Hypothalamus (tissue), 51 donors: ENCODE measurements at regions not wholly inside any gene's neighbourhood (a gene's known extent, or its start where the extent isn't known, plus 50 kb on each side); places are given as distances from the start of the nearest gene placed in this dataset.

Source experiments
- DNase-seq, 51 donors: peaks; one replicate each; lab custom pipeline; 2025; lab: John Stamatoyannopoulos, UW

DNA sequence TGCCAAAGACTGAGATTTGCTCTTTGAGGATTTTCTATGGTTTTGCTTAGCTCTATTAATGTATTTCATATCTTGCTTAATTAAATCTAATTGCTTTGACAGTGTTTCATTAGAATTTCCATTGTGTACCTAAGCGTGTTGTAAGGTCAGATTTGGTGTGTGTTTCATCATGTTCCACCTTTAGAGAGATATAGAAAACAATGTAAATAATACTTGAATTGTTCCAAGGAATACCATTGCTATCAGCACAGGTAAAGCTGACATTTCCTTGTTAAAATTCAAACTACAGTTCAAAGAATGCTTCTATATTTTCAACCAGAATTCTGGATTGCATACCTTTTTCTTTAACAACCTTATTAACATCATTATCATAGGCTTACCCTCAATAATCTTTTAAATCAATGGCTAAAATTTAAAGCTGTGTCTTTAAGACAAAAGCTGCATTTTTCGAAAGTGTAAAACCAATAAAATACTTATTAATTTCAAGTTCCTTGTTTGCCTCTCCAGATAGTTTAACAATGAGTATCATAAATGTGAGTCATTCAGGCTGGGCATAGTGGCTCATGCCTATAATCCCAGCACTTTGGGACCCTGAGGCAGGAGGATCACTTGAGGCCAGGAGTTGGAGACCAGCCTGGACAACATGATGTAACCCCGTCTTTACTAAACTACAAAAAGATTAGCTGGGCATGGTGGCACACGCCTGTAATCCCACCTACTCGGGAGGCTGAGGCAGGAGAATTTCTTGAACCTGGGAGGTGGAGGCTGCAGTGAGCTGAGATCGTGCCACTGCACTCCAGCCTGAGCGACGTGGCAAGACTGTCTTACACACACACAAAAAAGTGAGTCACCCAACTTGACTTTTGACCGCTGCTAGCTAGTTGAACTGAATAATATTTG is 188.0 kb upstream of the PKDCC start:
- no peak for DNase-seq

DNA sequence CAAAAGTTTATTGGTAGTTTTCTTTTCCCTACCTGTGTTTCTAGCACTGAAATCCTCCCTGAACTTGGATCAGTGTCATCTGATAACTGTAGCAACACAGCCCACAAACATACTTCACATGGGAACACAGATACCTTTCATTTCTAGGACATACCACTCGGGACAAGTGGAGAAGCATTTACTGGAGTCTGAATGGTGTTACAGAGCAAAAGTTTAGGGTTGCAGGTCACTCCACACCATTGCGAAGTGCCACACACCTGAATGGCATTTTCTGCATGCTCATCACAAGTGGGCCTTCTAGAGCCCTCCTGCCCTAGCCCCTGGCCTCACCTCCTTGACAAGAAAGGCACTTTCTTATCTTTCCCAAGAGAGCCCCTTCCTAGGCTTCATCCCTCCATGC is 184.8 kb upstream of the PKDCC start:
- DNase-seq: no peak

DNA sequence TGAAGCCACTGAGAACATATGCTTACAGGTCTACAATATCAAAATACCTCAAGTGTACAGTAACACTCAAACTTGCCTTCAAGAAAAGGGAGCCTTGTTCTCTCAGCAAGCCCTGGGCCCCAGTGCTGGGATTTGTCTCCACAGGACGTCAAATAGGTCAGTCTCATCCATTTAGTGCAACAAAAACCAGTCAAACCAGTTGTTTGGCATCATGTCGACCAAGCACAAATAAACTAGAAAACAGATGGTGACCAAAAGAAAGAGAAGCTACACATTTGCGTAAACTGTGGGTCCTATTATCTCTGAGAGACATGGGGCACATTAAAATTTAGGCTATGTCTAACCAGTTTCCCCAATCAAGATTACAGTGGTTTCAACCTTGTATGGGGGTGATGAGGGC is 182.6 kb upstream of the PKDCC start:
- DNase-seq: no peak

DNA sequence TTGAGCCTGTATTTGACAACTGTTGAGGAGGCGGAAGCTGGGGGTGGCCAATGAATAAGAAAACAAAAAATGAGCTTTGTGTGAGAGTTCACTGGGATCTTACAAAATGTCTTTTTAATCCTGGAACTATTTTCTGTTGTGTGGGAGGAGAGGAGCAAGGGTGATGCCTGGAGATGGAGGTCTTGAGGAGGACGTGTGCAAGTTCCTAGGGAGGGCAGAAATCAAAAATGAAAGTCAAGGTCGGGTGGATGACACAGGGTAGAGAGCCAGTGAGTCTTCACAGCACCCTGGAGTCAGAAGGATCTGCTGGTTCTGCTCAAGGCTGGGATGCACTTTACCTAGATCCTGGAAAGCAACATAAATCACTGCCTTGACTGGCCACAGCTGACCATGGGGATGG is 180.3 kb upstream of the PKDCC start:
- DNase-seq: peak in 1 of 51 donors; percentile 26

DNA sequence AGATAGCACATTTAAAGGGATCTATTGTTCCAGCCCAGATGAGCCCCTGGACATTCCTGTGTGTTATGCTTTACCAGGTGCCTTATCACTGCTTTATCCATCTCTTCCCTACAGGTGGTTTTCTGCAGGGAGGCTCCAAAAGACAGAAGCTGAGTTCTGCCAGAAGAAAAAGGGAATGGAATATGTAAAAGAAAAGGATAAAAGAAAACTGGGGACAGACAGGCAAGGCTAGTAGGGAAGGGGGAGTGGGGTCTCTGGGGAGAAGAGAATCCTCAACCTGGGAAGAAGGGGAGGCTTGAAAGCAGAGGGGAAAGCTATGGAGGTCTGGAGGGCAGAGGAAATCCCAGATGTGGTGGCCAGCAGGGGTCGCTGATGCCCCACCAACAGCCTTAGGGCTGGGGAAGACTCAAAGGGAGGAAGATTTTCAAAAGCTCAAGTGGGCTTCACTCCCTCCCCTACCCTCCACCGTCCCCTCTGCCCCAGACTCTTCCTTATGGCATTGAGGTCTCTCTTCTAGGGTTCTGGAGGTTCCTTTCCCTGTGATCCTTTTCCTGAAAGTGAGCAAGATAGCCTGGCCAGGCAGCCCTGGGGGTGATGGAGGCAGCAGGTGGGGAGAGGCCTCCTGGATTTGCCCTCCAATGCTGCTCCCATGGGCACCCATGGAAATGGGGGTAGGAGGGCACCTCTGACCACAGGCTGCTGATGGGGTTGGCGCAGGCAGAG is 178.1 kb upstream of the PKDCC start:
- peak in 47 of 51 donors; percentile 5 to 83 (median 50) for DNase-seq

DNA sequence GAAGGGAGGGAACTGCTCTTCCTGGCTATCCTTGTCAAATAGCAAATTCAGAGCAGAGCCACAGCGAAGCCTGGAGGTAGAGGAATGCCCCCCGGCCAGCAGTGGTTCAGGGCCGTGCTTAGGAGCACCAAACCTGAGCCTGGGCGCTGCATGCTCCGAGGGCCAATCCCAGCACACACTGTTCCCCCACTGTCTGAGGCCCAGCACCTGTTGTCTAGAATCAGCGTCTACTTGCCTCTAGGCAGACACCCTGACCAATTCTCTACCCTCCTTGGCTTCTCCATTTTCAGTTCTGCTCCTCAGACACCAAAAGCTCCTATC is 177.6 kb upstream of the PKDCC start:
- no peak for DNase-seq

DNA sequence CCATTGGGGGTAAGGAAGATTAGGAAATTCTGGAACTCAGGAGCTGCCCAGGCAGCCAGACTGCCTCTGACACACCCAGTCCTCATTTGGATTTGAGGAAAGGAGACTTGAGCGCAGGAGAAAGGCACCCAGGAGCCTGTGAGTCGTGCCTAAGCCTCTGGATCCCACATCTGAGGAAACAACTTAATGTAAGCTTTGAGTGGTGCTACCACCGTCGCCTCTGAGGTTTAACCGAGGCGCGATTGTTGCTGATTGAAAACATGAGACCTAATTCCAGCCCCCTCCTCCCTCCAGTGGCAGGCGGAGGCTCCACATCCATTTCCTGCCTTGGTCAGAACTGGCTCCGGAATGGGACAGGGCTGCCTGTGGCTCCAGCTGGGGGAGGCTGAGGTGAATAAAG is 176.7 kb upstream of the PKDCC start:
- no peak for DNase-seq

DNA sequence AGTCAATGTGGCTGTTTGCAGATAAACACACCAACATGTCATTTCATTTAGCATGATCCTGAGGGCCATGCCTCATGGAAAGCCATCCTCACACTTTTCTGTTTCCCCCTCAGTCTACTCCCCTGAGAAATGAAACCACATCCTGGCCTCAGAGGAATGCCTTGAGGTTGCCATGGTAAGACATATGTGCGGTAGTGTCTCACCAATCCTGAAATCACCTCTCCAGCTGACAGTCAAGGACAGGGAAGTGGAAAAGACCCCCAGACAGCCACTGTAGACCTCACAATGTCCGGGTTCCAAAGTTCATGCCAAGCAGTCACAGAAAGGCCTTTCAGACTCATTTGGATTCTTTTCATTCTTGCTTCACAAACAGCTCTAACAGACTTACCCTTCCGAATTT is 175.2 kb upstream of the PKDCC start:
- no peak for DNase-seq

DNA sequence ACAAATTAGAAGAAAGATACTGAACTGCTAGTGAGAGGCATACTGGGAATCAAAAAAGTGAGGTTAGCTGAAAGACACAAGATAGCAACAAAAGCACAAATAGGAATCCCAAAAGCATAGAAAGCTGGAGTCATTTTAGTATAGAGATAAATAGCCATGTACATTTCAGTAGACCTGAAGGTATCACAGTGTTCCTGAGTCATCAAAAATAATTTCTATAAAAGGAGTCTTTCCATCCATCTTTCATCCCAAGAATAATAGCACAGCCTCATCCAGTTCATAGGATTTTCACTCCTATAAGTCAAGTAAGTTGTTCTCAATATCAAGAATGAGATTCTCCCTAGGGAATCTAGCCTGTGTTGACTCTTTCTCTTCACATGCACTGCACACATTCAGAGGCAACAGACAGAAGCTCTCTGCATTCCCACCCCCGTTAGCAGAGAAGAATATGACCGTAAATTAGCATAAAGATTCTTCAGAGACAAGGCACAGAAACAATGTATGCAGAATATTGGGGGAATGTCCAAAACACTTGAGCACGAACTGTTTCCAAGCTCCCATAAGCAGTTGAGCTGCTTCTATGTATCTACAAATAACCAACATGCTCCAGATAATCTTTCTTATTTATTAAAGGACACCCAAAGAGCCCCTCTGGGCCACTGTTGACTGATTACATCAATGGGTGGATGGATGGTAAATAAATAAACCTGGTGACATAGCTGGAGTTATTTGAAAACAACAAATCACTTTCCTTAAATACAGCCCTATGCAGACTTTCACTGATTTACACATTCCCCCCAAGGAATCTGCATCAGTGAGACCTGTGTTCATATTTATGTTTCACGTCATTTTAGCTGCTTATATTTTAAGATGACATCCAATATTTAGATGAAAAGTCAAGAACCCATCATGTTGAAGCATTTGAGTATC is 174.5 kb upstream of the PKDCC start:
- DNase-seq: no peak

DNA sequence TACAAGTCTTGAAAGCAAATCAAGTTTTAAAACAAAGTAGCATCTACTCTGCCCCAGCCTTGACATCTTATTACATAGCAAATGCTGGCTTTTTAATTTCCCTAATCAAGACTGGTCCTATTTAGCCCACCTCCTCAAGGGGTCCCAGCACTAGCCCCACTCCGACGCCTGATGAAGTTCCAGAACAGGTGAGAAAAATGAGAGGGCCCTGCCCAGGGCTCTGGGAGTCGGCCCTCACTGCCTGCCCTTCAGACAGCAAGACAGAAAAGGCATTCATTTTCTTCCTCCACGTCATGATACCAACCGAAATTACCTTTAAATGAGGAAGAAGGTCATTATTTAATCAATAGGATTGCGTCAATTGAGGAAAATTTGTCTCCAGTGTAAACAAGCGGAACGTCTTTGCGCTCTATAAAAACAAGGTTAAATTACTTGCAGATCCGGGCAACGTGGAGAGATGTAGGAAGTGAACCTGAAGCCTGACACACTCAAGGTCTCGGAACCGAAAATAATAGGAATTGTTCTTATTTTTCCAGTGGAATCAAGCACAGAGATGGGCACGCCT is 170.6 kb upstream of the PKDCC start:
- no peak for DNase-seq

DNA sequence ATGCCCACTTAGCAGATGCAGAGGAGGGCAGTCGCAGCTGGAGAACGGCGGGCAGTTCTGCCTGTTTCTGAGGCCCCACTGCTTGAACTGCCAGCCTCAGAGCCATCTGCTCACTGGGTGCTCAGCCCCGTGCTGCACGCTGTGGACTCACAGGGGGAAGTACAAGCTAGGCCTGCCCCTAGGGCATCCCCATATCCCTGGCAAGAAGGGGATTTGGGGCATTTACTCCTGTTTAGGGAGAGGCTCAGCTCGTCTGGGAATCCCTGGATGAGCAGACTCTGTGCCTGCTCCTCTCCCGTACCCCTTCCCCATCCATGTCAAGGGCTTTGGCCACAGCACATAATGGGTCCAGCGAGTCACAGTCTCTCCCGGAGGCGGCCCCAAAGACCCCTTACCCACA is 169.8 kb upstream of the PKDCC start:
- peak in 2 of 51 donors; percentile 3 to 12 for DNase-seq

DNA sequence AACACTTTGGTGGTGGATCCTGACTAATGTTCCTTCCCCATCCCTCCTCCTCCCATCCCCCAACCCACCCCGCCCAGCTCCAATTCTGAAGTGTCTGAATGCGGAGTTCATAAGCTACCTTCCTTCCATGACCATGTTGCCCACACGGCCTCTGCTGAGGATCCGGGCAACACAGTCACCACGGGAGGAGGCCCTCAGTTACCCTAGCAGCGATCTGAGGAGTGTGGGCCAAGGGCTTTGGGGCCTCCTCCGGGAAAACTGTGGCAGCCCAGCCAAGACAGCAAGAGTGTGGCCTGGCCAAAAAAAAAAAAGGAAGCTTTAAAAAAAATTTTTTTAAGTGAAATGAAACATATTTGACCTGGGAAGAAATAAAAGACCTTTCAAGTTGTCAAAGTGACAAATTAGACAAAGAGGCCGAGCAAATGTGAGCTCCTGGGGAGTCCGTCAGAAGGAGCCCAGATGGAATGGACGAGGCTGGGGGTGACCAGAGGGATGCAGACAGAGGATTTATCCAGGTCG is 169.0 kb upstream of the PKDCC start:
- DNase-seq: peak in 7 of 51 donors; percentile 2 to 26 (median 11)

DNA sequence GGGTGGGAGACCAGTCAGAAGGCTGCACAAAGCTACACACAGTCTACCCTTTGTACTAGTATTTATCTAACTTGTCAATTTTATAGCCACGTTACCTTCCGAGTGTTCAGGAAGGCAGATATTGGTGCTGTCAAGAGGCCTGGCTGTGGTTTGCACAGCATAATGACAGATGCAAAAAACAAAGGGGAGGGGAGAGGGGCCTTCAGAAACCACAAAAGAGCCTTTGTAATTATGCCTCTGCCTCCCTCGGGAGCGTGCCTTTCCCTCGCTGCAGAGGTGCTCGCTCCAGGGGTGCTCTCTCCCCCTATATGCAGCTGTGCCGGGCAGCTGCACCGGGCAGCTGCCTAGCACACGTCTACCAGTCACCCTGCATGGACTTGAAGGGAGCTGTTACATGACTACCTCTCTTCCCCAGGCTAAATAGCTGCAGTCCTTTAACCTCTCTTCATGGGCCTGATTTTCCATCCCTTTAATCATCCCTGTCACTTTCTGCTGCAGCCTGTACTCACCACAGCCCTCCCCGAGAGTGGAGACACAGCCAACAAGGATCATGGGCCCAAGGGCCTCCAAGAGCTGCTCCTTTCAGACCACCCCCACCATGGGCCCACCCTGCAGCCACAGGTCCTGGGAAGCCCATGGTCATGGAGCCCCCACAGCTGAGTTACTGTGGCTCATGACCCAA is 168.4 kb upstream of the PKDCC start:
- DNase-seq: peak in 12 of 51 donors; percentile 7 to 40 (median 19)

DNA sequence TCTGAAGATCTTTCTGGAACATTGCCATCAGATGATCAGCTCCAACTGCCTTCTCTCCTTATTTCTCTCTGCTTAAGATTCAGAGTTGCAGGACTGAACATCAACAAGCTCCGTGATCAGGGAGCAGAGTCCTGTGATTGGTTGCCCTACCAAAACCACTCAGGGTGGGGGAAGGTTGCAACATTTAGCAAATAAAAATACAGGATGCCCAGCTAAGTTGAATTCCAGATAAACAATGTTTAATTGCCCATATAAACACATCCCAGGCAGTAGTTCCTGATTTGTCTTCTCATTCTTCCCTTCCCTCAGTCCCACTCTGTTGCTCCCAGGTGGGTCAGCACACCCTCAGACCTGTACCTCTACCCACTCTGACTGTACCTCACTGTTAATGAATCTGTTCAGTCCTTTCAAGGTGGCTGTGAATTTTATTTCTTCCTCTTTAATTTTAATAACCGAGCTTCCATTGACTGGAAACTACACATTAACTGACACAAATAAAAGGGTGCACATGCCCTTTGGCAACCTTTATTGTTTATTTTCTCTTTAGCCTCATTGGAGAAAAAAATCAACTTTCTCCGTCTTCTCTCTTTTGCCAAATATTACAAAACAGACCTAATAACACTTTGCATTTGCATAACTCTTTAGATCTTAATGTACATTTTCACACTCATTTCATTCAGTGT is 167.1 kb upstream of the PKDCC start:
- no peak for DNase-seq

DNA sequence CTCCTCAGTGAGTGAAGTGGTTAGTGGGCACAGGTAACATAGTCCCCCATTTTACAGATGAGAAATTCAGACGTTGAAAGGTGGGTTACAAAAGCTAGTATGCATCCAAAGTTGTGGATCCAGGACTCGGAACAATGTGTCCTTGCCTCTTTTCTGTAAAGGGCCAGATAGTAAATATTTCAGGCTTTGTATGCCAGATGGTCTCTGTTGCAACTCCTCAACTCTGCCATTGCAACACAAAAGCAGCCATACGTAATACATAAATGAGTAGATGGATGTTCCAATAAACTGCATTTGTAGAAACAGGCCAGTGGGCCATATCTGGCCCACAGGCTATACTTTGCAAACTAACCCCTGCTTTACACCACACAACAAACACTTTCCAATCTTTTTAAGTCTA is 166.6 kb upstream of the PKDCC start:
- DNase-seq: no peak

DNA sequence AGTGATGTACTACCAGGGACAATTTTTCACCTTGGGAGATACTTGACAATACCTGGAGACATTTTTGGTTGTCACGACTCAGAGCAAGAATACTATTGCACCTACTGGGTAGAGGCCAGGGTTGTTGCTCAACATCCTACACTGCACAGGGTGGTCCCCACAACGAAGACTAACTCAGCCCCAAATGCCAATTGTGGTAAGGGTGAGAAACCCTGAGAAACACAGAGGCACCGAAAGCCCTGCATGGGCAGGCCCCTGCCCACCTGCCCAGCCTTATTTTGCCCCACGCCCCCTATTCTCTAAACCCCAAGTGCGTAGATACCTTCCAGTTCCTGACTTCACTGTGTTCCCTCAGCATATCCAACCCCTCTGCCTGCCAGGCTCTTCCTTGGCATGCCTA is 163.1 kb upstream of the PKDCC start:
- no peak for DNase-seq

DNA sequence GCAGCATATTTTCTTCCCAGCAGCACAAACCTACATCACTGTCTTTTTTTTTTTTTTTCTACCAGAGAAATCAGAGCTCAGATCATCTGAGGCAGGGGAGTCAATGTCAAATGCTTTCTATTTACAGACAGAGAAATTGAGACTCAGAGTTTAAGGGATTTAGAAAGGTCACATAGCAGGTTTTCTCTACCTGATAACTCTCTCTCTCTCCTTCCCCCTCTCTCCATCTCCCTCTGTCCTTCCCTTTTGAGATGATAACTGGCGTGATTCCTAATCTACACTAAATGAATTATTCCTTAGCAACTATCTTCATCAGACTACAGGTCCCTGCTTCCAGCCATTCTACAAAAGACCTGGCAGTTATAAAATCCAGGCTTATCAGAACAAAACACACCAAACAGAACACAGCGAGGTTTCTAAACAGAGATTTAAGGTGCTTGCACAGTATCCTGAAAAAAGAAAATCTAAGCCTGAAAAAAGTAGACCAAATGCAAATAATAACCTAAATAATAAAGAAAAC is 161.6 kb upstream of the PKDCC start:
- no peak for DNase-seq

DNA sequence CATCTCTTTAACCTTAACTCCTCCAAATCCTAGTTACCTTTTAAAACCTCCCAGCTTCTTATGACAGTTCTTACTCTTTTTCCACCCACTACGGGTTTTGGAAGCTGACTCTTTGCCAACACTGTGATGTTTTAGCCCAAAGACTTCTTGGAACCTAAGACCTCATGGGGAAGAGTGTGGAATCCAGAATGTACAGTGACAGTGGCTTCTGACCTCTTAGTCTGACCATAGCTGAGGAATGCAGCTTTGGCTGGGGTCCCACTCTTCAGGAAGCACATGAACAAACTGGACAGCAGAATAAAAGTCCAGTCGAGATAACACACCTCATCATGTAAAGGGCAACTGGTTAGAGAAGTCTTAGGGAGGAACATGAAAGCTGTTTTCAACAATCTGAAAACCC is 161.1 kb upstream of the PKDCC start:
- DNase-seq: no peak

DNA sequence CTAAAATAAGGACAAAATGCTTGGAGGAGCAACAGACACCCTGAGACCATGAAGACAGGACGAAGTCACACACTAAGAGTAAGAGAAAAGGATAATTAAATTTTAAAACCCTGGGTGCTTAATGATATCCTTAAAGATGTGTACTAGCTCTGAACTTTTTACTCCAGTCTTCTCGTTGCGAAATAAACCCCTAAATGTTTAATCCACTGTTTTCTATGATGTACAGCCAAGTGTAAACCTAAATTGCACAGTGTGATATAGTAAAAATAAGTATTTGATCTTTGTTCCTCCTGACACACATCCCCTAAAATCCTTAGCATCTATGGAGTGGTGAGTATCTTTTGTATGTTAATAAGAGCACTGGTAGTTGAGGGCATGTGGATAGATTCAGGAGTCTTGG is 157.5 kb upstream of the PKDCC start:
- DNase-seq: no peak
